ENCODE measurements at regions not wholly inside any gene's neighbourhood (a gene's known extent, or its start where the extent isn't known, plus 50 kb on each side); places are given as distances from the start of the nearest gene placed in this dataset.

DNA sequence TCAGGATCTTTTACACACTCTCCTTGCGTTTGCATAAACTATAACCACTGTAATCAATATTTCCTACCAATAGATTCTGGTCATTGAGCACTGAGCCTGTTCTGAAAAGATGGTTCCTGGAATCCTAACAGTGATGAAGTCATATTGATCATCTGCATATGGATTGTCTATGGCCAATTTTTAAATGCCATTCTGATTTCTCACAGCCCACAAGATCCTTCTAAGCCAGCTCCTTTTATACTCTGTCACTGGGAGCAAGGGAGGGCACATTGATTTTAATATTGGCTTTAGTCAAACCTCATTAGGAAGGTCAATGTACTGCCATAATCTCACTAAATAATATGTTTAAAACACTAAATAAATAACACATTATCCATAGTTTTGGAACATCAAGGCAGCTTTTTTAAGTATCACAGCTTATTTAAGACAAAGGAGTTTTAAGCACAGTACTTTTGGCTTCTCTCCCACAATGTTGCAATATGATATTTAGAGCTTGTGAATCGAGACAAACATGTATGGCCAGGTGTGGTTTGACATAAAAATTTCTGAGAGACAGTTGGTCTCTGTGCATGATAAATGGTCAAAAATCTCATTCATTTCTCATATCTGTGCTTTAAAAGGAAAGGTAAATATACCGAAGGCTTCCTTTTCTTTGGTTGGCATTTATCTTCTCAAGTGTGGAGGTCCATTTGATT, 267.3 kb downstream of the MTX2 start:
- DNase-seq (ENCODE audit: low read depth in 4 of 4, low spot score in 1 of 4), result no peak

GRCh38 chr2:176537932-176538331, 268.7 kb downstream of the MTX2 start:
- DNase-seq (ENCODE audit: low read depth in 4 of 4, low spot score in 1 of 4), result no peak

DNA sequence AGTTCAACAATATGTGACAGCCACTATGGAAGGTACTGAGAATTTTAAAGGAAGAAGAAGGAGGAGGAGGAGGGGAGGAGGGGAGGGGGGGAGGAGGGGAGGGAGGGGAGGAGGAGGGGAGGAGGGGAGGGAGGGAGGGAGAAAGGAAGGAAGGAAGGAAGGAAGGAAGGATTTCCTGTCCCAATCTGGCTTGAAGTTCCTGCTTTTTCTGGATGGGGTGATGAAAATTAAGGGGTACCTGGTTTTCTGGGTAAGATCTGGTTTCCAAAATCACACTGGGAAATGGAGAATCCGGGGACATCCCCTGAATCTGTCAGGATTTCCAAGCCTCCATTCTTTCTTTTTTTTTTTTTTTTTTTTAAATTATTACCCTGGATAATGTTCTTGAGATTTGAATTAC, 271.8 kb downstream of the MTX2 start:
- no peak for DNase-seq (ENCODE audit: low read depth in 4 of 4, low spot score in 1 of 4)

DNA sequence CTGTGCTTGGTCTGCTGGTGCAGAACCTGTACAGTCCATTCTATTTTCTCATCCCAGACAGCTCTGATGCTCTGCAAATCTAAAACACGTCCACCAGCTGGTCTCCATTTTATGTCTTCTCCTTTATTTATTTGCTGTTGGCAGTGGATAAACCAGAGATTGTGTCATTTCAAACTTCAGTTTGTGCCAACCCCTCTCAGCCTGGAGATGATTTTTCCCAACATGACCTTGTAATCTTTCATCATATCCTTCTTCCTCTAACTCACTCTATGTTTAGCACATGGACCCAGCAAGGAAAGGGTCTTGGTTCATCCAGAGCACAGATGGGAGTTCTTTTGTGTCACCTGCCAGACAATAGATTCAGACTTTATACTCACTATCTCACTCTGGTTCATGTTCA, 273.2 kb downstream of the MTX2 start:
- no peak for DNase-seq (ENCODE audit: low read depth in 4 of 4, low spot score in 1 of 4)

DNA sequence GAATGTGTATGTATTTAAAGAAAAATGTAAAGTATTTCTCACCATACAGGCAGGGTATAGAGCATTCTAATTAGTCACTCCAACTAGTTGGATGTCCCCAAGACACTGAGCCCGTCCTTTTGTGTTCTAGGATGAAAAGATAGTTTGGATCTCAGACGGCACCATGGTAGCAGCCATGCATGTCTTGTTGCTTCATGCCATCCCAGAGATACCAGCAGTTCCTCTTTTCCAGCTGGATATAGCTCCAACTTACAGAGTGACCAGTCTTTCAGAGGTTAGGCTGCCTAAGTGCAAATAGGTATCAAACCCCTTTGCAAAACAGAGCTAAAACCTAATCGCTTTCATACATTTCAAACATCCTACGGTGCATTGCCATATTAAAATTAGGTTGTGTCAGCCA, 275.3 kb downstream of the MTX2 start:
- no peak for DNase-seq (ENCODE audit: low read depth in 4 of 4, low spot score in 1 of 4)

DNA sequence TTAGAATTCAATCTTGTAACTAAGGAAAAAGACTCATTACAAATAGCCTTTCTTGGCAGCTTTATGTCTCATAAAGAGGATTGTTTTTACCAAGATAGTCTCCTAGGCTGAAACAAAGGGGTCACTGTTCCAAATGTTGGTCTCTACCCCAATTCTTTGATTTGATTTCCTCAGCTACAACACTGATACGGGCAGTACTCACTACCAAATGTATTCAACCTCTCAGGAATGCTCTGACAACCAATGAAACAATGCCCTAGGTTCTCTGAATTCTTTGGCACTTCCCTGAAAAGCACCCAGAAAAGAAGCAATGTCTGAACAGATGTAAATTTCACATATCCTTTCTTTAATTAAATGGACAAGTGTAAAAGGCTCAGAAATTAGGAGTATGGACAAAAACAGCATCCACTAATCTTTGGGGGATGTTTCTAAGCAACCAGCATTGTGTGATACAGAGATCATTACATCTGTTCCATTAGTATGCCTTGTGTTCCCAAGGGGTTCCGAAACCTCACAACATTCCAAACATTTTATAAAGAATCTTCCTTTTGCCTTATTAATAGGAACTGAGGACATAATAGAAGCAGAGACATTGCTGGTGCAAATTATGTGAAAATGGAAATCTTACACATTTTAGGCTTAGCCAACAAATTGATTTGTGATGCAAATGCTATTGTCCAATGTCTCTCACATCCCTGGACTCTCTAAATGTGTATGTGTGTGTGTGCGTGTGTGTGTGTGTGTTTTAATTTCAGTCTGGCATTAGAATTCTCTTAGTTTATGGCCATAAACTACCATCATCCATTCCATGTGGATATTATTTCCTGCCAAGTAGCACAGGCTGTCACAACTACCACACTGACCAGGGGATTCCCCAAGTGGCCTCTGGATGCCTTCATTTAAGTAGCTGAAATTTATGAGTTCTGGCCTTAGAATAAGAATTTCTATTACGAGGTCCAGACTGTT, 276.0 kb downstream of the MTX2 start:
- no peak for DNase-seq (ENCODE audit: low read depth in 4 of 4, low spot score in 1 of 4)

DNA sequence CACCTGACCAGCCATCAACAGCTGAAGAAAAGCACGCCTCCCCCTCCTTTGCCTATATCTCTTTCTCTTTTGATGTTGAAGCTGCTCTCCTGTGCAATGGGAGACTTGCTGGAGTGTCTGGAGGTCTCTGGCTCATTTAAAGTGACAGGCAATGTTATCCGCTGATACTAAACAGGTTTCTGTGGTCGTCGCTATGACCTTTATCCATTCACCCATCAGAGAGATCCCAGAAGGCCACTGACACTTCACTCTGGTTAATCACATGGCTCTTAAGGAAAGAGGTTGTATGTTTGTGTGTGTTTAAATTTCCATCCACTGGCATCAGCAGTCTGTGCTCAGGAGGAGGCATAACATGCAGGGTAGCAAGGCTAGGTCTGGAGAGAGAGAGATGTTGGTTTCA, 277.3 kb downstream of the MTX2 start:
- no peak for DNase-seq (ENCODE audit: low read depth in 4 of 4, low spot score in 1 of 4)

- no peak for DNase-seq (ENCODE audit: low read depth in 4 of 4, low spot score in 1 of 4)
These were observed 283.4 kb downstream of the MTX2 start for GRCh38 chr2:176552501-176553135.

- DNase-seq (ENCODE audit: low read depth in 4 of 4, low spot score in 1 of 4), result peak in 2 of 4 experiments; percentile 5 to 25
These were observed 284.5 kb downstream of the MTX2 start for GRCh38 chr2:176553685-176554100.

DNA sequence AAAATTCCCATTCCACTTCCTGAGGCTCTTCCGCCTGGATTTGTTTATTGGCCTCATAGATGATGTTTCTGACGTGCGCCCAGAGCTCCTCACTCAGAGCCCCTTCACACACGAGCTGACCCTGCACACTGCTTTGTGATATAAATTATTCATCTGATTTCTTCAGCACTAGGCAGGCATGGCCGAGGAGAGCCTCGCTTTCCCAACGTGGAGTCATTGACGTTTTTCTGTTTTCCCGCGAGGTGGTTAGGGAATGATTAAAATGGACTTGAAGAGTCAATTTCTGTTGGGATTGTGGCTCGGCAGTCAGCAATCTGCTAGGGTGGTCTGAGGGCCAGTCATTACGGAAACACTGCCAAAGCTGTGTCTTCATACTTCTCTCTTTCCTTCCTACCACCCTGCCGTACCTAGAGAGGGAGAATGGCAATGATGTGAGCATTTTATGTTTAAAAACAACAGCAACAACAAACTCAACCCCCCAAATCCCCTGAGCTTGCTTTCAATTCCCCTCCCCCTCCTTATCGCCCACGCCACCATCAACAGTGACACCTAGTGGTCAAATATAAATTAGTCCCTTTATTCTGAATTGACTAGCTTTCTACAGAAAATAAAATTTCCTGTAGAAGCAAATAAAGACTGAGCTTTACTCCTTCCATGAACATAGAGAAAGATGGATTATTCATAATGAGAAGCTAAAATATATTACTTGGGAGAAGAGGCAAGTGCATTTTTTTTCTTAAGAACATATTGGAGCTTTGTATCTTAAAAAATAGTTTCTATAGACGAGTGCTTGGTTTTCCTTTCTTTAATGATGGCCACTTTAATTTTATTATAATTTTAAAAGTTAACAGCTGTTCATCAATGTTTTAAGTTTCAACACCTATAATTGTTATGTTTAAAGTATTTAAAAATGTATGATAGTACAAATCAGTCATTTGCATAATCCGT, 285.1 kb downstream of the MTX2 start:
- peak in 3 of 4 experiments; percentile 1 to 11 (median 4) for DNase-seq (ENCODE audit: low read depth in 4 of 4, low spot score in 1 of 4)

DNA sequence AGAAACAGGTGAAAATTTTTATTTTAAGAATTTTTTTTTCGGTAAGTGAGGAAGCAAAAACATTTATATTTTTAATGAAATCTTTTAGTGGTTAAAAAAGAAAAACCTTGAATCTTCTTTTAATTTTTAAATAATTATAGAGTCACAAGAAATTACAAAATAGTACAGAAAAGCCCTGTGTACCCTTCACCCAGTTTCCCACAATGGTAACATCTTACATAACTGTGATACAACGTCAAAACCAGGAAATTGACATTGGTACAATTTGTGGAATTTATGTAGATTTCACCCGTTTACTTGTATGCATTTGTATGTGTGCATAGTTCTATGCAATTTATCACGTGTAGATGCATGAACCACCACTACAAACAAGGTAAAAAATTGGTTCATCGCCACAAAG, 285.9 kb downstream of the MTX2 start:
- DNase-seq (ENCODE audit: low read depth in 4 of 4, low spot score in 1 of 4), result no peak

GRCh38 chr2:176555781-176556180, 286.5 kb downstream of the MTX2 start:
- DNase-seq (ENCODE audit: low read depth in 4 of 4, low spot score in 1 of 4), result no peak

DNA sequence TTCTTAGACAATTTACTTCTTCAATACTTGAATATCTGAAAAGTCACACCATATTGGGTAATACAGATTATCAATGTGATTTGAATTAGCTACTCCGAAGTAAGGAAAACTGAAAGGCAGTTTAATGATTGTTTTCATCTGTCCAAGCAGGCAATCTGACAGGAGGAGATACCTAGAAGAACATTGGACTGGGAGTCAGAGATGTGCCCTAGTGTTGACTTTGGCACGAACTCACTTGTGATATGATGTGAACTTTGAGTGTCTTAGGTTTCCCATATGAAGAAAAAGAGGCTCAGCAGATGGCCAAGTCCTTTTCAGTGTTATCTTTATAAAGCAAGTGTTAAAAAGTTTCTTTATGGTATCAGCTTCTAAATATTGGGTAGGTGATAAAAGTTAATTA, 287.1 kb downstream of the MTX2 start:
- DNase-seq (ENCODE audit: low read depth in 4 of 4, low spot score in 1 of 4), result no peak

DNA sequence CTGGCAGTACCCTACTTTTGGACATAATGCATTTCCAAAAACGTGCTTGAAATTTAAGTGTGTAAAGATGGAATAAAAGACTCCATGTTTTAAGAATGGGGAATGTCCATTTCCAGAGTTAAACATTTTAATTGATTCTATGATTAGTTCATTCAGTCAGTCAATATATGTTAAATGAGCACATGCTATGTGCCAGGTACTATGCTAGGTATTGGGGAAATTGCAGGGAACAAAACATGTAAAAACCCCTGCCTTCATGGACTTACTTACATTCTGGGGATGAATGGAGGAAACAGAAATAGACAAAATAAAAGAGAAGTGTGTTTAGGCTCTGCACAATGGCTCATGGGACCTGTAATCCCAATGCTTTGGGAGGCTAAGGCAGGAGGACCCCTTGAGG, 288.6 kb downstream of the MTX2 start:
- no peak for DNase-seq (ENCODE audit: low read depth in 4 of 4, low spot score in 1 of 4)

DNA sequence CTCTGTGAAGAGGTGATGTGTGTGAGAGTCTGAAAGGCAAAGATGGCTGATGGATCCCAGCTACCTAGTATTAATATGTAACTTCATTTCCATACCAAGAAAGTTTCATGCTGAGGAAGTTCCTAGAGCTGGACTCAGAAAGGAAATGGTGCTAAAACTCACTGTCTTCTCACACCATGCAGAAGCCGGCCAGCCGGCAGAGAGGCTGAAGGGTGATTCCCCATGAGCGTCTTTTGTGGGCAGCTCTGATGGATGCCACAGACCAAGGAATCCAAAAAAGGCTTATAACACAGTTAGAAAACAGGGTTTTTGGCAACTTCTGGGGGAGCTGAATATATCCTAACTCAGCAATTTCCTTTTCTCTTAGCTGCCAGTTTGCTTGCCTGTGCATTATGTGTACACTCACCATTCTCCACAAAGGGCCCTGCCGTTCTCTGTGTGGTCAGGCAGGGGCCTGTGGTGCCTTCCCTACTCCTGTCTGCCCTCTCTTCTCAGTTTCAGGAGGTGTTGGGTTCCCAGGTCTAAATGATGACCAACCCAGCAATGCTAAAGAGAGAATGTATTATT, 289.4 kb downstream of the MTX2 start:
- no peak for DNase-seq (ENCODE audit: low read depth in 4 of 4, low spot score in 1 of 4)

DNA sequence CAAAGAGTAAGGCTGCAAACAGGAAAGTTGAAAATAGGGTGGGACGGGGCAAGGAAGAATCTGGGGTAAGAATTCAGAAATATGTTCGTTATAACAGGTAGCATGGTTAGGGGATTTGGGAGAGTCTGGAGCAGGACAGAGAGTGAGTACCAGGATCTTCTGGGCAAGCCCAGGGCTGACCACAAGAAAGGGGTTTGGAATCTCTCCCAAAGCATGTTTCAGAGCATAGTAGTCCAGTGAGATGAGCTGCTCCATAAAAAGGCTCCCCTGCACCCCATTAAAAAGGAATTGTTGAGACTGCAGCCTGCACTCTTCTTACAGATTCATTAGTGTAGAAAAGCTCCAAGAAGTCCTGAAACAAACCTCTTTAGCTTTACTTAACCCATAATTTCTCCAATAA, 291.1 kb downstream of the MTX2 start:
- DNase-seq (ENCODE audit: low read depth in 4 of 4, low spot score in 1 of 4), result no peak

DNA sequence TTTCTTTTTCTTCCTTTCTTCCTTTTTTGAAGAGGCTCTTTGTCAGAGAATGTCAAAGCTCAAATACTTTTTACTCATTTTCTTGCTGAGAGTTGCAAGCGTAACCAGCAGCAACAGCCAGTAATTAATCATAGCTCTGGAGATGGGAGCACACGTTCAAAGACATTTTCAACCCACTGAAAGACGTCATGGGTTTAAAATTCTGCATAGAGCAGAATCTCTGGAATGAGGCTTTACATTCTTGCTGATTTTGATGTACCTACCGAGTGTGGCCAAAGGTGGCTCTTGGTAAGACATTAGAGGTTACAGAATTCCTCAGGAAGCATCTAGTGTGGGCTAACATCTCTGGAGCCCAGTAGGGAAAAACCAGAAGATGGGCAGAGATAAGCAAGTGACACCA, 292.5 kb downstream of the MTX2 start:
- no peak for DNase-seq (ENCODE audit: low read depth in 4 of 4, low spot score in 1 of 4)

GRCh38 chr2:176562359-176563078, 293.3 kb downstream of the MTX2 start:
- DNase-seq (ENCODE audit: low read depth in 4 of 4, low spot score in 1 of 4), result no peak

GRCh38 chr2:176565641-176566323, 296.5 kb downstream of the MTX2 start:
- DNase-seq (ENCODE audit: low read depth in 4 of 4, low spot score in 1 of 4), result no peak

All from stimulated activated CD4-positive, alpha-beta T cell treated with anti-CD3 and anti-CD28 coated beads, Interleukin-1b, Interleukin-23, amount 100 ng/mL, for 24 hours (primary cell).